Fibroblast of peridontal ligament (primary cell): ENCODE measurements at regions not wholly inside any gene's neighbourhood (a gene's known extent, or its start where the extent isn't known, plus 50 kb on each side); places are given as distances from the start of the nearest gene placed in this dataset.
A peak's percentile ranks its signal among the peaks of the same experiment; 100 is the strongest.
"Not testable (repeated sequence)": the region's sequence is repeated elsewhere in the genome, so short reads cannot be mapped to it uniquely, and the experiment has no call there.

Source experiments
- DNase-seq: peaks from one replicate; pipeline ENCODE4 v3.0.0-alpha.2; 2010; ENCODE audit errors: extremely low read depth

DNA sequence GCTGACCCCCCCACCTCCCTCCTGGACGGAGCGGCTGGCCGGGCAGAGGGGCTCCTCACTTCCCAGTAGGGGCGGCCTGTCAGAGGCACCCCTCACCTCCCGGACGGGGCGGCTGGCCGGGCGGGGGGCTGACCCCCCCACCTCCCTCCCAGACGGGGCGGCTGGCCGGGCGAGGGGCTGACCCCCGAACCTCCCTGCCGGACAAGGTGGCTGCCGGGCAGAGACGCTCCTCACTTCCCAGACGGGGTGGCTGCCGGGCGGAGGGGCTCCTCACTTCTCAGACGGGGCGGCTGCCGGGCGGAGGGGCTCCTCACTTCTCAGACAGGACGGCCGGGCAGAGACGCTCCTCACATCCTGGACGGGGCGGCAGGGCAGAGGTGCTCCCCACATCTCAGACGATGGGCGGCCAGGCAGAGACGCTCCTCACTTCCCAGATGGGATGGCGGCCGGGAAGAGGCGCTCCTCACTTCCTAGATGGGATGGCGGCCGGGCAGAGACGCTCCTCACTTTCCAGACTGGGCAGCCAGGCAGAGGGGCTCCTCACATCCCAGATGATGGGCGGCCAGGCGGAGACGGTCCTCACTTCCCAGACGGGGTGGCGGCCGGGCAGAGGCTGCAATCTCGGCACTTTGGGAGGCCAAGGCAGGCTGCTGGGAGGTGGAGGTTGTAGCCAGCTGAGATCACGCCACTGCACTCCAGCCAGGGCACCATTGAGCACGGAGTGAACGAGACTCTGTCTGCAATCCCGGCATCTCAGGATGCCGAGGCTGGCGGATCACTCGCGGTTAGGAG is 66.2 kb upstream of the PAPPA2 start:
- DNase-seq = not testable (repeated sequence)

DNA sequence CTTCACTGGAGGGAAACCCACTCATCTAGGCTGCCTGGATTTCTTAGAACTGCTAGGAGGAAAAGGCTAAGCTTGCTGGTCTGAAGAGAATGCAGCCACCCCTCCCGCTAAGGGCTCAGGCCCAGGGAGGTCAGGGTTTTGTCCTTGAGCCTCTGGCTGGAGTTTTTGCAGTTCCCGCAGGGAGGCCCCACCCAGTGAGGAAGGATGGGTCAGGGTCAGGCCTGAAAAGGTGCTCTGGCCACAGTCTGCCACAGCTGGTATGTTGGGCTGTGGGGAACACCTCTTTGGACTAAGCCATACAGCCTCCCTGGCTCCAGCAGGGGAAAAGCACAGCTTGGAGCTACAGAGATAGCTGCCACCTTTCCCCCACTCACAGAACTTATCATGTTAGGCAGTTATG is 71.4 kb upstream of the PAPPA2 start:
- DNase-seq = no peak

DNA sequence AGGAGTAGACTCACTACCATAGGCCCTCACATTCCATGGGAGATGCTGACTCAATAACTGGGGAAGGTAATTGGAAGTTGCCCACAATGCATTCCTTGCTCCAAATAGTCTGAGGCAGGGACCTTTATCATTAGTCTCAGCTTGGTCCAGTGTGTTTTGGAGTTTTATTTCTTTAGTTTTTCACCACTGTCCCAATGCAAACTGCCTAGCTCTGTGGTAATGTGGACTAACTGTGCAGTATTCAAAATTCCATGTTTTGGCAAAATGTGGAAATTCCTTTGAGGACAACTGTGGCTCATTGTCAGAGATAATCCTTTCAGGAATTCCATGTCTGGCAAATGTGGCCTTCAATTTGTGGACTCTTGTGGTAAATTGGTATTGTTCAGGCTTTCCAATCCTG is 78.1 kb upstream of the PAPPA2 start:
- no peak for DNase-seq

DNA sequence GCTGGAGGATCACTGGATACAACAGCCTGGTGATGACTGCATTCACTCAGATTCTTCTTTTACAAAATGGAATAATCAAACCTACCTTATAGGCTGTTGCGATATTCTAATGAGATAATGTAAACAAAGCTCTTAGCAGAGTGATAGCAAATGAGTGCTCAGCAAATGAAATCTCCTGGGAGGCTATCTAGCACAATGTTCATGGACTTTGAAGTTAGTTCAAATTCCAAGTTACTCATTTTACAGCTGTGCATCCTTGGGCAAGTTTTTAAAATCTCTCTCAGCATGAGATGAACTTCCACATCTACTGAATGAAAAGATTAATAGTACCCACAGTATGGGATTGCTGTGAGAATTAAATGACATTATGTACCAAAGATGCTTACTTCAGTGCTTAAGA is 80.8 kb upstream of the PAPPA2 start:
- no peak for DNase-seq

DNA sequence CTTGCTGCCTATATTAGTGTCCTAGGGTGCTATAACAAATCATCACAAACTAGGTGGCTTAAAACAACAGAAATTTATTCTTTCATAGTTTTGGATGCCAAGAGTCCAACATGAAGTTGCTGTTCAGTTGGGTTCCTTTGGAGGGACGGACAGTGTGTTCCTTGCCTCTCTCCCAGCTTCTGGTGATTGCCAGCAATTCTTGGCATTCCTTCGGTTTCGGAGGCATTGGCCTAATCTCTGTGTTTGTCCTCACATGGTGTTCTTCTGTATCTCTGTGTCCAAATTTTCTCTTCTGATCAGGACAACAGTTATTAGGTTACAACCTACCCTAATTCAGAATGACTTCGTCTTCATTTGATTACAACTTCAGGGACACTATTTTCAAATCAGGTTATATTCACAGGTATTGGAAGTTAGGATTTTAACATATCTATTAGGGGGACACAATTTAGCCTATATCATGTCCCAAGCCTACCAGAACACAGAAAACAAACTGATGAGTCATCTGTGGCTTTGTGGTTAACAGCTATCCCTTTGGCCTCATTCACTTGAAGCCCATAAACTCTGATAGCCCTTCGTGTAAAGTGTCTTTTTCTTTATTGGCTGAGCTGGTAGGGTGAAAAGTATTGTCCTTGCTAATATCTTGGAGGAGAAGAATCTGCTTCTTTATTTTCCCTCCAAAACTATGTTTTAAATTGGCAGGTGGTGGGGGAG is 83.2 kb upstream of the PAPPA2 start:
- no peak for DNase-seq

DNA sequence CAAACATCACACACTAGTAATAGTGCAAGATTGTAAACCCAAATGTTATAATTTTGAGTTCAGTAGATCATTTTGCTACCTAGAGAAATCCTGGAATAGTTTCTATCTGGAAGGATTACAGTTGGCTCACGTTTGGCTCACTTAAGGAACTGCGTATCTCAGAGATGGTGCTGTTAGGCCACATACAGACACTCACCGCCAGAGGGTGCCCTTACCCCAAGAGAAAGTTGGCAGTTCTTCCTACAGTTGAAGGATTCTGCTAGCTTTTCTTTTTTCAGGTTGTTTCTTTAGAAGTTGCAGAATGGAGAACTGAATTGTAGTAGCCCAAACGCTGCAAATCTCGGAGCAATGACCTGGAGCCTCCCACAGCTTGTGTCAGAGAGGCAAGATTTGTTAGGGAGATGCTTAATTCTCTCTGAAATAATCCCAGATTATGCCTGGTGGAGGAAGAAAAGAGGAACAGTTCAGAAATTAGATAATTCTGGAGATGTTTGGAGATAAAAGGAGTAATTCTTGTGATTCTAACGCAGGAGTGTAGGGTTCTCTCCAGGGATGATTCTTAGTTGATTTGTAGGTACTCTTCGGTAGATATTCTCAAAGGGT is 87.9 kb upstream of the PAPPA2 start:
- peak; percentile 59 for DNase-seq

DNA sequence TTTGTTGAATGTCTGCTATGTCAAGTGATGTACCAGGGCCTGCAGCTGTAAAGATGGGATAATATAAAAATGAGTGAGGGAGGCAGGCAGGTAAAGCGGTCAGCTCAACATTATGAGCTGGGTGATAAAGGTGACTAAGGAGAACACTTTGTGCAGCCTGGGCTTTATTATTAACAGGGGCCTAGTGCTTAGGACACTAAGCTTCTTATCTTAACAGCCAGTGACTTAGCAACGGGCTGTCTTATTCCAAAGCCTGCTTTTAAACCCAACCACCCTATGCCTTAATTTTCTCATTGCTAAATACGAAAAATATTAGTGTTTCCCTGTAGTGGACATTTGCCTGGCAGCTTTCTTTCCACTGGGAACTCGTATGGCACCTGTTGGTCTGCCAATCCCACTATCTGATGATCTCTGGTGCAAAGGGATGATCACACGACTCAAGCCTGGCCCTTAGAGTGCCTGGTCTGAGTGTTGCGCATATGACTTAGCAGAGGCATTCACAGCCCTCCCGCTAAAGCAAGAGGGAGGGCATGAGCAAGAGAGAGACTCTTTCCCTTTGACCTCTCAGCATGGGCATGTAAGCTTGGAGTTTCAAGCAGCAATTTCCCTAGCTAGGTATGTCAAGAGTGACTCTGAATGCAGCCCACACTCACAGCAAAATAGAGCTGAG is 98.6 kb upstream of the PAPPA2 start:
- no peak for DNase-seq

DNA sequence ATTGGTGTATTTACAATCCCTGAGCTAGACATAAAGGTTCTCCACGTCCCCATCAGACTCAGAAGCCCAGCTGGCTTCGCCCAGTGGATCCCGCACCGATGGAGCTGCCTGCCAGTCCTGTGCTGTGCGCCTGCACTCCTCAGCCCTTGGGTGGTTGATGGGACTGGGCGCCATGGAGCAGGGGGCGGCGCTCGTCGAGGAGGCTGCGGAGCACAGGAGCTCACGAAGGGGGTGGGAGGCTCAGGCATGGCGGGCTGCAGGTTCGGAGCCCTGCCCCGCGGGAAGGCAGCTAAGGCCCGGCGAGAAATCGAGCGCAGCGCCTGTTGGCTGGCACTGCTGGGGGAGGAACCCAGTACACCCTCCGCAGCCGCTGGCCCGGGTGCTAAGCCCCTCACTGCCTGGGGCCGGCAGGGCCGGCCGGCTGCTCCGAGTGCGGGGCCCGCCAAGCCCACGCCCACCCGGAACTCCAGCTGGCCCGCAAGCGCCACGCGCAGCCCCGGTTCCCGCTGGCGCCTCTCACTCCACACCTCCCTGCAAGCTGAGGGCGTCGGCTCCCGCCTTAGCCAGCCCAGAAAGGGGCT is 113.8 kb upstream of the PAPPA2 start:
- DNase-seq = not testable (repeated sequence)

DNA sequence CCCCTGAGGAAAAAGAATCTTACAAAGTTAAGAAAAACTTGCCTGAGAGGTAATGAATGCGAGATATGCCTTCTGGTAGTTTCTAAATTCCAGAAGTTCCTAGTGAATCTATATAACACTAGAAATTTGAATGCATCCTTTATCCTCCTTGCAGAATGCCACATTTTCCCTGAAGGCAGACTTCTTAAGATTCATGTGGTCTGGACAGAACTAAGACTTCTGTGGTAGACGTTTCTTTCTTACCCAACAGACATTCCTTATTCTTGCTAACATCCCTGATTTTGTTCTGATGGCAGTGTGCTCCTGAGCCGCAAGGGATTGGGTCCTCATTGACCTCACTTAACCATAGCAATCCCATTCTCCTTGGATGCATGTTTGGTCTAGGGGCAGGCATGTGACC is 121.3 kb upstream of the PAPPA2 start:
- DNase-seq = no peak

DNA sequence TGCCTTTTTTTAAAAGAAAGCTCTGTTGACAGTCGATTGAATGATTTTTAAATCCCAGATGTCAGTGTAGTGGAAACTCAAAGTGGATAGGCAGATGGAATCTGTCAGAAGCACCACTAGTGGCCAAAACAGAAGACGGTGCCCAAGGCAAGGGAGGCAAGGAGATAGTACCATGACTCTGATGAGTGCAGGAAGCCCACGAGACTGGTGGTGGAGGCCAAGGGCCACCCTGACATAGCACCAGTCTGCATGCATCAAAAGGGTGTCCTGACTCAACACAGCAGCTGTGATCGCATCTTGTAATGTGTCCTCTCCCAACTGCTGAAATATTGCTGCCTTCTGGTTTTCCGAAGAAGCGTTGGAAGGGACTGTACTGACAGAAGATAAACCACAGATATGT is 124.1 kb upstream of the PAPPA2 start:
- DNase-seq = no peak

DNA sequence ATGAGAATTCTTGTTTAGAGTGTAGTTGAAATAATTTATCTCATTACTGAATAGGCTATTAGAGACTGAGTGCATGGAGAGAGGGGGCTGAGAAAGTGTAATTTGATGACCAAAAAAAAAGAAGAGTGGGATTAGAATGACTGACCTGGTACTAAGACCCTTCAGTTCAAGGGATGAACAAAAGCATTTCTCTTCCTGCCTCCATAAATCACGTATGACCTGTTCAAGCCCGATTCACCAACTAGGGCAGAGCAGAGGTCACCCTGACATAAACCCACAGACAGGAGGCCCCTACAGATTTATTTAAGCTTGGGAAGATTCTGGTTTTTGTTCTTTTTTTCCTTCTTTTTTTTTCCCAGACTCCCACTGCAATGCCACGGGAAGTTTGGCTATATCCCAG is 123.7 kb upstream of the COP1 start:
- no peak for DNase-seq

DNA sequence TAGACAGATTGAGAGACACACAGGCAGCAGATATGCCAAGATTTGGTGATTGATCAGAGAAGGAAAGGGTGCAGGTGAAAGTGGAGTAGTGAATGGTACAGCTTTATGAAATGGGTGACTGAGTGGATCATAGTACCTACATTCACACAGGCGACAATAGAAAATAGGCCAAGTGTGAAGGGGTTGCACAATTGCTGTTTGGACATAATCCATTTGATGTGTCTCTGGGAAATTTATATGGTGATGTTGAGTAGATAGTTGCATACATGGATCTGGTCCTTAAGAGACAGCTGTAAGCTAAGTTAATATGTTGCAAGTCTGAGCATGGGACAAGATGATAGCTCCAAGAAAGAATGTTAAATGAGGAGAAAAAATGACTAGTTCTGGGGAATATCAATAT is 118.6 kb upstream of the COP1 start:
- DNase-seq = no peak

DNA sequence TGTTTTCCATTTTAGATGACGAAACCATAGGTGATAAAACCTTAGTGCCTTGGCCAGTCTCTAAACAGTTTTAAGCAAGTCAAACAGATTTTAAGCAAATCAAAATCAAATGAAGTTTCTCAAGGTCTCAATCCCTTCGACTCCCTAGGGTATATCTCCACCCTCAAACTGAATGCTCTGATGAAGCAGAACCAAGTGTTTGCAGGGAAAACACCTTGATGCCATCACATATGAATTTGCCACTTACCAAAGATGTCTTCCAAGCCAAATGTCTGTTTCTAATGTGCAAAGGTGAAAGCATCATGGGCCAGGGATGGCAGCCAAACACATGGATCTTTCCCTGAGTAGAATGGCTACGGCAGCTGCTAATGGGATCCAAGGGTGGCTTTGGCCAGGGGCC is 116.4 kb upstream of the COP1 start:
- DNase-seq = no peak

DNA sequence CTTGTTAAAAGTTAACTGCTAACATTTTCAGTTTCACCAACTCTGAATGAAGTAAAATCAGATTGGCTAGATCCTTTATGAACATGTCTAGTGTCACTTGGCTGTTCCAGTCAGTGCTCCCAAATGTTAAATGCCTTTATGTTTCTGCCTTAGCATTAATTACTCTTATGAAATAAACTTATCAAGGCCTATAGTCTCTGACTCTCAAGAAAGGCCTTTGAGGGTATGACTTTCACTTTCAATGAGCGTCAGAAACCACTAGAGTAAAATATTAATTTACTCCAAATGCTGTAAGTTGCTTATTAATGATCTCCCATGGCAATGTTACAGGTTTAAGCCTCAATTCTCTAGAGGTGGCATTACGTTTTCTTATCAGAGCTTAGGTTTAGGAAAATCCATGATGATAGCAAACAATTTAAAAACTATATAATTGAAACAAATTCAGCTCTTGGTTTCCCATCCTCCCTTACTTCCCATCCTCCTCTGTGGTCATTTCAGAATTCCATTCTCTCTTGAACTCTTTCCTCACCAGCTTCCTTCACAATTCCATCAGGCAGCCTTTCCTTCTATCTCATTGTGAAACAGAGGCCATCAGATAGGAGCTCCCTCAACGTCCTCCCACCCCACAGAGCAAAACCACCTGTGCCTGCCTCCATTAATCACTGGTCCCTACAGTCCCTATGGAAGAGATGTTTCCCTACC is 108.6 kb upstream of the COP1 start:
- no peak for DNase-seq

DNA sequence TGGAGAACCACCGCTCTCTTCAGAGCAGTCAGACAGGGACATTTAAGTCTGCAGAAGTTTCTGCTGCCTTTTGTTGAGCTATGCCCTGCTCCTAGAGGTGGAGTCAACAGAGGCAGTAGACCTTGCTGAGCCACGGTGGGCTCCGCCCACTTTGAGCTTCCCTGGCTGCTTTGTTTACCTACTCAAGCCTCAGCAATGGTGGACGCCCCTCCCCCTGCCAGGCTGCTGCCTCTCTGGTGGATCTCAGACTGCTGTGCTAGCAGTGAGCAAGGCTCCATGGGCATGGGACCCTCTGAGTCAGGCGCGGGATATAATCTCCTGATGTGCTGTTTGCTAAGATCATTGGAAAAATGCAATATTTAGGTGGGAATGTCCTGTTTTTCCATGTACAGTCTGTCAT is 89.5 kb upstream of the COP1 start:
- not testable (repeated sequence) for DNase-seq

DNA sequence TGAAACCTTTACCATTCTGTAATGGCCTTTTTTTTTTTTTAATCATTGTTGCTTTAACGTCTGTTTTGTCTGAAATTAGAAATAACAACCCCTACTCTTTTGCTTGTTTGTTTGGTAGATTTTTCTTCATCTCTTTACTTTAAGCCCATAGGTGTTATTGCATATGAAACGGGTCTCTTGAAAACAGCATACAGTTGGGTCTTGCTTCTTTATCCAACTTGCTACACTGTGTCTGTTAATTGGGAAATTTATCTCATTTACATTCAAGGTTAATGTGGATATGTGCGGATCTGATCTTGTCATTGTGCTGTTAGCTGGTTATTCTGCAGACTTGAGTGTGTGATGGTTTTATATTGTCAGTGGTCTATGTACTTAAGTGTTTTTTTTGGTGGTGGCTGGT is 78.9 kb upstream of the COP1 start:
- DNase-seq = no peak

DNA sequence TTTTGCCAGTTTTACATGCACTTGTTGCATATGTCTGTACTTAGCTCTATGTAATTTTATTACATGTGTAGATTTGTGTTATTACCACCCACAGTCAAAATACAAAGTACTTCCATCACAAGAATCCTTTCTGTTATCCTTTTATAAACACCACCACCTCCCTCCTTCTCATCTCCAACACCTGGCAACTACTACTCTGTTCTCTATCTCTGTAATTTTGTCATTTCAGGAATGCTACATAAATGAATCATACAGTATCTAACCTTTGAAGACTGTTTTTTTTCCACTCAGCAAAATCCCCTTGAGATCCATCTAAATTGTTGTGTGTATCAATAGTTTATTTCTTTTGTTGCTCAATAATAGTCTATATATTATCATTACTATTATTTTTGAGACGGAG is 64.5 kb upstream of the COP1 start:
- no peak for DNase-seq
